Mesothelial cell of epicardium (in vitro differentiated cells): ENCODE measurements at regions not wholly inside any gene's neighbourhood (a gene's known extent, or its start where the extent isn't known, plus 50 kb on each side); places are given as distances from the start of the nearest gene placed in this dataset.

Experiments used
- DNase-seq, 2 experiments: peaks; one replicate each; pipeline ENCODE4 v3.0.0; 2021; ENCODE audit warnings: low spot score in 2 of 2; ENCODE audit not compliant: unreplicated experiment in 2 of 2
- H3K27ac Mint-ChIP-seq: 2 replicates; pipeline ENCODE4 v1.8.0; 2021; ENCODE audit warnings: mixed read lengths
- H3K27me3 Mint-ChIP-seq: 2 replicates; pipeline ENCODE4 v1.8.0; 2021; ENCODE audit warnings: low read depth, mixed read lengths
- H3K36me3 Mint-ChIP-seq: 2 replicates; pipeline ENCODE4 v1.8.0; 2021; ENCODE audit warnings: mixed read lengths
- H3K4me1 Mint-ChIP-seq: 2 replicates; pipeline ENCODE4 v1.8.0; 2021; ENCODE audit warnings: mixed read lengths
- H3K4me3 Mint-ChIP-seq: 2 replicates; pipeline ENCODE4 v1.8.0; 2021; ENCODE audit warnings: mild to moderate bottlenecking, moderate library complexity, mixed read lengths
- H3K9me3 Mint-ChIP-seq: 2 replicates; pipeline ENCODE4 v1.8.0; 2021; ENCODE audit warnings: mixed read lengths
- CTCF ChIP-seq: fragments of 200-600 bp; sonication (generic); IDR thresholded peaks from one replicate; pipeline ENCODE4 v1.5.0; 2021; ENCODE audit warnings: antibody characterized with exemption; ENCODE audit not compliant: unreplicated experiment

DNA sequence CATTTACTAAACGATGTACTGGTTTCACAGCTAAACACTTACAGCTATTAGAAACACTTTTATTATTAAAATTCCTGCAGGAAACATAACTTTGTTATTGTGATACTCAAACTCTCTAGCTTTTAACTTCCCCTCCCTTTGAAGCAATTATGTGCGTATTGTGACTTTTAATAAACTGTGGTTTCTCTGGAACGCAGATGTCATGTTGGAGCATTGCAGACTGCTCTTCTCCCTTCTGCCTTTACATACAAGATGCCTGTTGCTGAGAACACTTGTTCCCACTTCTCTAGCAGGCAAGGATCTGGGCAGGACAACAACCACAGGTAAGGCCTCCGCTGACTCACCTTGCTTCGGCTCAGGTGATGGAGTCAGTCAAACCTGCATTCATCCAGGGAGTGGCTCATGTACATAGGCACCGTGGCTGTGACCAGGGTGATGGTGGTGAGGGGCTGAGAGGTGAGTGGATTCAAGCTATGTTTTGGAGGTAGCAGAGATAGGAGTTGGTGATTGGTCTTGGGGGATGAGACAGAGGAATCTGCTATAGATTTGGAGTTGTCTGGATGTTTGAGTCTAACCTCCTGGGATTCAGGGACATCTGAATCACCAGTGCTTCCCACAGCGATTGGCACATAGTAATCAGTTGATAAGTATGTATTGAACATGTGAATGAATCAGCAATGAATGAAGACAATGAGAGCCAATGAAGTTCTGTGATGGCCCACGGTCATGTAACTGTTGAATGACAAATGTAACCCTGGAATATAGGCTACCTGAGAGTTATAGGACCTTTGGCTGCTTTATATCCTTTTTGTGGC is 106.0 kb downstream of the ADAMTS15 start:
- peaks cover 3% of the 10 kb centered on the region for H3K4me1 Mint-ChIP-seq
- H3K4me3 Mint-ChIP-seq = no peak overlapping the region
- no peak for TF ChIP-seq CTCF
- no peak for DNase-seq
- peaks cover 5% of the 10 kb centered on the region for H3K9me3 Mint-ChIP-seq
- no peaks in the 10 kb centered on the region for H3K27me3 Mint-ChIP-seq
- H3K36me3 Mint-ChIP-seq = no peaks in the 10 kb centered on the region
- no peak overlapping the region for H3K27ac Mint-ChIP-seq

DNA sequence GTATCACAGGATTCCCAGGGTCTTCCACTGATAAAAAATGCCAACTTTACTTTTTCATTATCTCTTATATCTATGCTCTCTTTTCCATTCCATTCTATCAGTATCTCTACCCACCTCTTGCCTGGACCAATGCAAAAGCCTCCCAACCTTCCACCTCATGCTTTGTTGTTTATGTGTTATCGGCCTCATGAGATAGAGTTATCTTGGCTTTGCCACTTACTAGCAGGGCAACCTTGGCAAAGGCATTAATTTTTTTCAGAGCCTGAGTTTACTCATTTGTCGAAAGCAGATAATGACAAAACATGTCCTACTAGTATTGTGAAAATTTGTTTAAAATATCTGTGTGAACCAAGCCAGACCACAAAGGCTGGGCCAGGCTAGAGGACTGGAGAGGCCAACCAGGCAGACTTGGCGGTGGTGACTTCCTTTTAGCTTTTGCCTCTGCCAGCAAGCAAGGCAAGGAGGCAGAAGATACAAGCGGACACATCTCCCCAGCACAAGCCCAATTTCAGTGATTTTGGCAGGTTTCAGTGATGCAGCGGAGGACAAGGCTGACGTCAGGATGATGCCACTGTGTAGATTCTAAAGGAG is 106.9 kb downstream of the ADAMTS15 start:
- no peak overlapping the region for H3K4me3 Mint-ChIP-seq
- H3K36me3 Mint-ChIP-seq = no peaks in the 10 kb centered on the region
- H3K27me3 Mint-ChIP-seq = no peaks in the 10 kb centered on the region
- DNase-seq = no peak
- peaks cover 5% of the 10 kb centered on the region for H3K9me3 Mint-ChIP-seq
- H3K27ac Mint-ChIP-seq = no peak overlapping the region
- TF ChIP-seq CTCF = no peak
- peaks cover 3% of the 10 kb centered on the region for H3K4me1 Mint-ChIP-seq

DNA sequence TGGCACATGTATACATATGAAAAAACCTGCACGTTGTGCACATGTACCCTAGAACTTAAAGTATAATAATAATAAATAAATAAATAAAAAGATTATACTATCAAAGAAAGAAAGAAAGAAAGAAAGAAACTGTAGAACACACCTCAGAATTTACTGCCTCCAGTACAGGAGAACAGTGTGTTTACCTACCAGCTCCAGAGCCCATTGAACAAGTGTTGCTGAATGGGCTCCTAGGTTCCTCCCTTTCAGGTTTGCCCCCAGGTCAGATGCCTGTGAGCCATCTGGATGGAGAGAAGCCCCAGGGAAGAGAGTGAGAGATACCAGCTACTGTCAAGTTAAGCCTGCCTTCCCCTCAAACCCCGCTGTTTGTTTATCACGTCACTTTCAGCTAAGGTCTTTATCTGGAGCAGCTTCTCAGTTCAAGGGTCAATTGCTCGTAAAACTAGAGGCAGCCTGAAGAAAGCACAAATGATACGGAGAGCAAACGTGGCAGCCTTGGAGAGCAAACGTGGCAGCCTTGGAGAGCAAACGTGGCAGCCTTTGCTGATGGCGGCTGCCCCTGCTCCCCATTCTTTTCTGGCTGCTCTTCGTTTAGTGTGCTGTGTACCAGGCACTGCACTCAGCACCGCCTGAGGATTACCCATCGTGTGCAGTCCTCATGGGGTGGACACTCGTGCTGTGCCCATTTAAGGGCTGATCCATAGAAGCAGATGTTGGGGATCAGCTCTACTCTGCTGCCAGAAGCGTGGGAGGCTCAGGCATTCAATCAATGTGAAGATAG is 111.7 kb downstream of the ADAMTS15 start:
- H3K27me3 Mint-ChIP-seq = no peaks in the 10 kb centered on the region
- H3K4me3 Mint-ChIP-seq = no peak overlapping the region
- peaks cover 14% of the 10 kb centered on the region for H3K4me1 Mint-ChIP-seq
- H3K36me3 Mint-ChIP-seq = no peaks in the 10 kb centered on the region
- no peak overlapping the region for H3K27ac Mint-ChIP-seq
- no peak for DNase-seq
- TF ChIP-seq CTCF = no peak
- H3K9me3 Mint-ChIP-seq = peaks cover 5% of the 10 kb centered on the region

- Mint-ChIP-seq H3K4me3 (no peak overlapping the region), H3K4me1 (peaks cover 14% of the 10 kb centered on the region), H3K36me3 (no peaks in the 10 kb centered on the region), H3K9me3 (peaks cover 5% of the 10 kb centered on the region), H3K27me3 (no peaks in the 10 kb centered on the region), H3K27ac (peak overlapping the region; percentile 10)
- no peak for DNase-seq
- no peak for TF ChIP-seq CTCF
Measured at GRCh38 chr11:130560781-130561109, 112.3 kb downstream of the ADAMTS15 start.

GRCh38 chr11:130561441-130561881 is 113.0 kb downstream of the ADAMTS15 start:
- H3K4me1 Mint-ChIP-seq = peaks cover 14% of the 10 kb centered on the region
- peaks cover 5% of the 10 kb centered on the region for H3K9me3 Mint-ChIP-seq
- no peak for DNase-seq
- H3K36me3 Mint-ChIP-seq = no peaks in the 10 kb centered on the region
- no peak for TF ChIP-seq CTCF
- H3K4me3 Mint-ChIP-seq = no peak overlapping the region
- no peaks in the 10 kb centered on the region for H3K27me3 Mint-ChIP-seq
- no peak overlapping the region for H3K27ac Mint-ChIP-seq
